ENCODE measurements at regions not wholly inside any gene's neighbourhood (a gene's known extent, or its start where the extent isn't known, plus 50 kb on each side); places are given as distances from the start of the nearest gene placed in this dataset.

DNA sequence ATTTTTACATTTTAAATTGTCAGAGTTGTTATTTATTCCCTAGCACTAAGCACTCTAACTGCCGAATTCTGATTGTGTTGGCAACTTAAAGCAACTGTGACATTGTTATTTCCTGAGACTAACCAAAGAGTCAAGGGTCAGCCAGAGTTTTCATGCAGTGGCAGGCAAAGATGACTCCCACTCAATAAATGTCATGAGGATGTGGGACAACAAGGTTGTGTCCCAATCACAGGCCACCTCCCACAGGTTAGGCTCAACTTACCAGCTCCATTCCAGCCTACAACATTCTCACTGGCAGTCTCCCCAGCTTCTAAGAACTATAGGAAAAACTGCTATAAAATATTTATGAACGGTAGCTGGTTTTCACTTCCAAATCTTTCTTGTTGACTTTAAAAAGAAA, 80.1 kb downstream of the RSL24D1 start:
- TF ChIP-seq, protein P1, sequence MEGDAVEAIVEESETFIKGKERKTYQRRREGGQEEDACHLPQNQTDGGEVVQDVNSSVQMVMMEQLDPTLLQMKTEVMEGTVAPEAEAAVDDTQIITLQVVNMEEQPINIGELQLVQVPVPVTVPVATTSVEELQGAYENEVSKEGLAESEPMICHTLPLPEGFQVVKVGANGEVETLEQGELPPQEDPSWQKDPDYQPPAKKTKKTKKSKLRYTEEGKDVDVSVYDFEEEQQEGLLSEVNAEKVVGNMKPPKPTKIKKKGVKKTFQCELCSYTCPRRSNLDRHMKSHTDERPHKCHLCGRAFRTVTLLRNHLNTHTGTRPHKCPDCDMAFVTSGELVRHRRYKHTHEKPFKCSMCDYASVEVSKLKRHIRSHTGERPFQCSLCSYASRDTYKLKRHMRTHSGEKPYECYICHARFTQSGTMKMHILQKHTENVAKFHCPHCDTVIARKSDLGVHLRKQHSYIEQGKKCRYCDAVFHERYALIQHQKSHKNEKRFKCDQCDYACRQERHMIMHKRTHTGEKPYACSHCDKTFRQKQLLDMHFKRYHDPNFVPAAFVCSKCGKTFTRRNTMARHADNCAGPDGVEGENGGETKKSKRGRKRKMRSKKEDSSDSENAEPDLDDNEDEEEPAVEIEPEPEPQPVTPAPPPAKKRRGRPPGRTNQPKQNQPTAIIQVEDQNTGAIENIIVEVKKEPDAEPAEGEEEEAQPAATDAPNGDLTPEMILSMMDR (conservative IDR thresholded peaks at IDR 0.05; ENCODE audit: low read length) = no peak
- TF ChIP-seq EZH2phosphoT487 (IDR thresholded peaks at IDR 0.05; ENCODE audit: borderline replicate concordance) = no peak

Data from Loucy (cell line).